Mesenchymal stem cell (in vitro differentiated cells and primary cell): ENCODE measurements at regions not wholly inside any gene's neighbourhood (a gene's known extent, or its start where the extent isn't known, plus 50 kb on each side); places are given as distances from the start of the nearest gene placed in this dataset.

Experiments
- DNase-seq: peaks from one replicate; pipeline ENCODE4 v3.0.0-alpha.2; 2013
- H2AFZ ChIP-seq: one replicate; pipeline ENCODE4 v1.6.1; 2013; ENCODE audit warnings: low read depth, mild to moderate bottlenecking, control low read depth, inconsistent platforms, low read length, moderate library complexity
- H2AK5ac ChIP-seq: 2 replicates; pipeline ENCODE4 v1.6.1; 2013; ENCODE audit warnings: low read length, moderate library complexity, mild to moderate bottlenecking, inconsistent platforms; ENCODE audit not compliant: severe bottlenecking
- H2BK120ac ChIP-seq: one replicate; pipeline ENCODE4 v1.6.1; 2013; ENCODE audit warnings: low read depth, mild to moderate bottlenecking, inconsistent platforms, low read length, moderate library complexity
- H2BK12ac ChIP-seq, 2 experiments: one replicate each; pipeline ENCODE4 v1.6.1; 2013; ENCODE audit warnings: inconsistent platforms in 2 of 2, low read length in 2 of 2, mild to moderate bottlenecking in 2 of 2, moderate library complexity in 2 of 2, control low read depth in 1 of 2
- H2BK15ac ChIP-seq: one replicate; pipeline ENCODE4 v1.6.1; 2013; ENCODE audit warnings: mild to moderate bottlenecking, low read depth, inconsistent platforms; ENCODE audit not compliant: poor library complexity, severe bottlenecking
- H2BK5ac ChIP-seq: 2 replicates; pipeline ENCODE4 v1.6.1; 2013; ENCODE audit warnings: low read depth, mild to moderate bottlenecking, low read length, control low read depth, inconsistent platforms; ENCODE audit not compliant: poor library complexity, severe bottlenecking
- H3K14ac ChIP-seq, 2 experiments: one replicate each; pipeline ENCODE4 v1.6.1; 2013; ENCODE audit warnings: inconsistent platforms in 2 of 2, low read length in 2 of 2, control low read depth in 1 of 2, mild to moderate bottlenecking in 1 of 2, moderate library complexity in 1 of 2
- H3K18ac ChIP-seq, 2 experiments: one replicate each; pipeline ENCODE4 v1.6.1; 2013; ENCODE audit warnings: inconsistent platforms in 2 of 2, low read length in 2 of 2, control low read depth in 1 of 2, low read depth in 1 of 2, mild to moderate bottlenecking in 1 of 2
- H3K23ac ChIP-seq, 2 experiments: one replicate each; pipeline ENCODE4 v1.6.1; 2013; ENCODE audit warnings: inconsistent platforms in 2 of 2, low read length in 2 of 2, mild to moderate bottlenecking in 2 of 2, moderate library complexity in 2 of 2, control low read depth in 1 of 2
- H3K27ac ChIP-seq: 2 replicates; pipeline ENCODE4 v1.5.1; 2013; ENCODE audit warnings: mild to moderate bottlenecking, moderate library complexity, low read length, control low read depth, inconsistent platforms; ENCODE audit not compliant: poor library complexity, severe bottlenecking
- H3K27me3 ChIP-seq, 2 experiments: 2 replicates each; pipeline versions ENCODE4 v1.6.1 to v1.7.0; 2013; ENCODE audit warnings: low read length in 2 of 2, mild to moderate bottlenecking in 2 of 2, moderate library complexity in 2 of 2, control low read depth in 1 of 2, inconsistent platforms in 1 of 2; ENCODE audit not compliant: control insufficient read depth in 1 of 2, insufficient read depth in 1 of 2
- H3K36me3 ChIP-seq, 2 experiments: 2 replicates each; pipeline versions ENCODE4 v1.6.1 to v1.7.0; 2013; ENCODE audit warnings: low read length in 2 of 2, control low read depth in 1 of 2, inconsistent platforms in 1 of 2, low read depth in 1 of 2, mild to moderate bottlenecking in 1 of 2; ENCODE audit not compliant: insufficient read depth in 2 of 2, control insufficient read depth in 1 of 2
- H3K4ac ChIP-seq, 2 experiments: one replicate each; pipeline ENCODE4 v1.6.1; 2013; ENCODE audit warnings: inconsistent platforms in 2 of 2, low read length in 2 of 2, mild to moderate bottlenecking in 2 of 2, moderate library complexity in 2 of 2, control low read depth in 1 of 2, low read depth in 1 of 2
- H3K4me1 ChIP-seq: 2 replicates; pipeline ENCODE4 v1.6.1; 2013; ENCODE audit warnings: low read depth, low read length, control low read depth; ENCODE audit not compliant: control insufficient read depth, insufficient read depth
- H3K4me2 ChIP-seq: 2 replicates; pipeline ENCODE4 v1.6.1; 2013; ENCODE audit warnings: low read length, mild to moderate bottlenecking, inconsistent platforms; ENCODE audit not compliant: poor library complexity, severe bottlenecking
- H3K4me3 ChIP-seq, 2 experiments: 2 replicates each; pipeline versions ENCODE4 v1.5.1 to v1.7.0; 2013; ENCODE audit warnings: low read length in 2 of 2, mild to moderate bottlenecking in 2 of 2, control low read depth in 1 of 2, low read depth in 1 of 2; ENCODE audit not compliant: insufficient read depth in 1 of 2
- H3K79me1 ChIP-seq: replicated peaks from 2 replicates; pipeline ENCODE4 v1.6.1; 2013; ENCODE audit warnings: mild to moderate bottlenecking, control low read depth, low read length, inconsistent platforms; ENCODE audit not compliant: poor library complexity, severe bottlenecking
- H3K9ac ChIP-seq: 2 replicates; pipeline ENCODE4 v1.7.0; 2013; ENCODE audit warnings: mild to moderate bottlenecking, low read length, moderate library complexity
- H3K9me3 ChIP-seq: 2 replicates; pipeline ENCODE4 v1.7.0; 2013; ENCODE audit warnings: mild to moderate bottlenecking, low read length; ENCODE audit not compliant: control insufficient read depth
- H4K8ac ChIP-seq: one replicate; pipeline ENCODE4 v1.6.1; 2013; ENCODE audit warnings: inconsistent platforms, mild to moderate bottlenecking, low read length, moderate library complexity
- H4K91ac ChIP-seq: one replicate; pipeline ENCODE4 v1.6.1; 2013; ENCODE audit warnings: mild to moderate bottlenecking, low read length, inconsistent platforms
- WGBS: methylation state at CpG from one replicate; pipeline ENCODE4 v1.1.7; 2013; ENCODE audit warnings: mixed read lengths; 5-methylcytosine and 5-hydroxymethylcytosine counted together

GRCh38 chr4:129218360-129218759 is 122.4 kb downstream of the C4orf33 start:
- no peaks in the 10 kb centered on the region for H3K27me3 ChIP-seq
- no peak overlapping the region for H3K4me2 ChIP-seq
- peak; percentile 31 for DNase-seq
- no peak overlapping the region for H2AFZ ChIP-seq
- H2BK5ac ChIP-seq, result no peak overlapping the region
- H3K36me3 ChIP-seq, result no peaks in the 10 kb centered on the region
- H3K9me3 ChIP-seq, result no peaks in the 10 kb centered on the region
- 33% methylated on average over 4 of the region's 4 CpGs for WGBS
- no peaks in the 10 kb centered on the region for H3K79me1 ChIP-seq
- no peak overlapping the region for H4K8ac ChIP-seq
- no peak overlapping the region for H3K14ac ChIP-seq
- no peak overlapping the region for H2BK15ac ChIP-seq
- no peak overlapping the region for H2AK5ac ChIP-seq
- H3K4ac ChIP-seq, result no peak overlapping the region
- no peak overlapping the region for H3K23ac ChIP-seq
- H4K91ac ChIP-seq, result no peak overlapping the region
- no peak overlapping the region for H3K9ac ChIP-seq
- H2BK12ac ChIP-seq, result no peak overlapping the region
- peak overlapping the region; percentile 83 for H3K27ac ChIP-seq
- no peak overlapping the region for H3K4me3 ChIP-seq
- H2BK120ac ChIP-seq, result no peak overlapping the region
- no peak overlapping the region for H3K18ac ChIP-seq
- H3K4me1 ChIP-seq, result no peaks in the 10 kb centered on the region

GRCh38 chr4:129218897-129219296 is 122.9 kb downstream of the C4orf33 start:
- H3K4ac ChIP-seq, result no peak overlapping the region
- H3K14ac ChIP-seq, result no peak overlapping the region
- H3K4me1 ChIP-seq, result no peaks in the 10 kb centered on the region
- H4K8ac ChIP-seq, result no peak overlapping the region
- no peak overlapping the region for H3K9ac ChIP-seq
- no peak overlapping the region for H3K4me3 ChIP-seq
- H2AK5ac ChIP-seq, result no peak overlapping the region
- H3K79me1 ChIP-seq, result no peaks in the 10 kb centered on the region
- H2AFZ ChIP-seq, result no peak overlapping the region
- no peak overlapping the region for H4K91ac ChIP-seq
- H3K36me3 ChIP-seq, result no peaks in the 10 kb centered on the region
- no peak overlapping the region for H3K4me2 ChIP-seq
- H3K18ac ChIP-seq, result no peak overlapping the region
- H2BK12ac ChIP-seq, result no peak overlapping the region
- no peaks in the 10 kb centered on the region for H3K27me3 ChIP-seq
- H3K27ac ChIP-seq, result peak overlapping the region; percentile 83
- H3K9me3 ChIP-seq, result no peaks in the 10 kb centered on the region
- no peak overlapping the region for H2BK15ac ChIP-seq
- H3K23ac ChIP-seq, result no peak overlapping the region
- H2BK5ac ChIP-seq, result no peak overlapping the region
- no peak overlapping the region for H2BK120ac ChIP-seq
- no peak for DNase-seq
- WGBS, result 81% methylated on average over 1 of the region's 1 CpG

- WGBS, result 100% methylated on average over 1 of the region's 1 CpG
- no peaks in the 10 kb centered on the region for H3K4me1 ChIP-seq
- peak overlapping the region; percentile 93 for H2AK5ac ChIP-seq
Measured at GRCh38 chr4:129220254-129220653, 124.3 kb downstream of the C4orf33 start.

DNA sequence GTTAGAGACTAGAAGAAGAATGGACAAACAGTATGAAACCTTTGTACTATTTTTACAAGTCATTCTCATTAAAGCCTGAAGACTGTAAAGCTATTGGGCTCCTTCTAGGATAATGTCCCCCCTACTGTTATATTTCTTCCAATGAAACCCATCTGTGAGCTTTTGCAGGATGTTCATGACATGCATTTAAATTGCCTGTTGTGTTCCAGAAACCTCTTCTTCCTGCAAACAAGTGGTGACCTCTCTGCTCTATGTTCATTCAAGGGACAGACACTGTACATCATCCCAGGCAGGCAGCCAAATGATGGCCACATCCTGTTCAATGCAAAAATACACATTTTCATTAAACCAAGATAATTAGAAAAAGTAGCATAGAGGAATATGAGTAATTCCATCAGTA is 128.0 kb downstream of the C4orf33 start:
- Histone ChIP-seq H2AK5ac (no peak overlapping the region), H3K36me3 (no peaks in the 10 kb centered on the region), H2AFZ (no peak overlapping the region), H3K9me3 (no peaks in the 10 kb centered on the region), H2BK5ac (no peak overlapping the region), H3K4me2 (no peak overlapping the region), H2BK12ac (no peak overlapping the region), H3K27me3 (no peaks in the 10 kb centered on the region), H3K18ac (no peak overlapping the region), H3K4ac (no peak overlapping the region), H3K79me1 (no peaks in the 10 kb centered on the region), H3K27ac (no peak overlapping the region), H3K4me3 (no peak overlapping the region), H2BK15ac (no peak overlapping the region), H3K9ac (no peak overlapping the region), H4K91ac (no peak overlapping the region), H3K23ac (no peak overlapping the region), H4K8ac (no peak overlapping the region), H2BK120ac (no peak overlapping the region), H3K4me1 (no peaks in the 10 kb centered on the region), H3K14ac (no peak overlapping the region)
- DNase-seq, result peak; percentile 35

More at GRCh38 chr4:129220254-129220653, 124.3 kb downstream of the C4orf33 start:
- Histone ChIP-seq H3K36me3 (no peaks in the 10 kb centered on the region), H3K4ac (no peak overlapping the region), H4K8ac (no peak overlapping the region), H3K23ac (no peak overlapping the region), H2BK120ac (no peak overlapping the region), H3K27ac (no peak overlapping the region), H2AFZ (no peak overlapping the region), H3K79me1 (no peaks in the 10 kb centered on the region), H4K91ac (no peak overlapping the region), H2BK5ac (no peak overlapping the region), H3K27me3 (no peaks in the 10 kb centered on the region), H3K4me2 (no peak overlapping the region), H3K14ac (no peak overlapping the region), H3K4me3 (no peak overlapping the region), H3K18ac (no peak overlapping the region), H2BK15ac (no peak overlapping the region), H2BK12ac (no peak overlapping the region), H3K9ac (no peak overlapping the region), H3K9me3 (no peaks in the 10 kb centered on the region)
- no peak for DNase-seq
